ENCODE measurements at regions not wholly inside any gene's neighbourhood (a gene's known extent, or its start where the extent isn't known, plus 50 kb on each side); places are given as distances from the start of the nearest gene placed in this dataset.
"Not testable (repeated sequence)": the region's sequence is repeated elsewhere in the genome, so short reads cannot be mapped to it uniquely, and the experiment has no call there.

DNA sequence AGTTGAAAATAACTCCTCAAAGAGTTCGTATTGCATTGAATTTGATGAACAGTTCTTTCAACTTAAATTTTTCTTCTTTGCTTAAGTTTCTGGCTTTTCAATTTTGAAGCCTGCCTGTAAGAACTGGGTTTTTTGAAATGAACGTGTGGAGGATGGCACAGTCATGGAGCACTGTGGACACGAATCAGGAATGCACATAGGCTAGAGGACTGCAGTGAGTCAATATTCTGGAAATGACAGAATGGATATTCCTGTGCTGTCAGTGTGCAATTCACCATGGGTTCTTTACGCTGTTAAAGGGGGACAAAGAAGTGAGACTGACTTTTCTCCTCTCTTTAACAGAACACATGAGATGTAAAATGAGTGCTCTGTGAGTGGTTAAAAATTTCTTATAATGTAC, 368.0 kb upstream of the AGA start:
- DNase-seq (no peak), ATAC-seq (replicated peaks in 1 of 4) (no peak)
- Mint-ChIP-seq H3K27ac (no peak overlapping the region), H3K9me3 (no peaks in the 10 kb centered on the region), H3K36me3 (no peaks in the 10 kb centered on the region), H3K4me1 (no peaks in the 10 kb centered on the region), H3K4me3 (no peak overlapping the region), H3K27me3 (no peaks in the 10 kb centered on the region)
- no peaks in the 10 kb centered on the region for H3K9me3 ChIP-seq
- ChIA-PET POLR2A (no interaction called here), CTCF (no interaction called here)
- H3K4me1 ChIP-seq (ENCODE audit: control insufficient read depth in 1 of 2, extremely low read depth in 1 of 2, insufficient read depth in 2 of 2, low read length in 2 of 2), result no peaks in the 10 kb centered on the region
- WGBS (ENCODE audit: insufficient coverage), result 50% methylated on average over 2 of the region's 4 CpGs
- H3K27me3 ChIP-seq (replicated peaks in 1 of 2; ENCODE audit: control insufficient read depth in 2 of 2, extremely low read depth in 1 of 2, insufficient read depth in 2 of 2, low read length in 1 of 2), result no peaks in the 10 kb centered on the region
- H3K4me3 ChIP-seq (ENCODE audit: control insufficient read depth in 1 of 2, extremely low read depth in 1 of 2, low read length in 1 of 2), result no peak overlapping the region
- H3K36me3 ChIP-seq (ENCODE audit: control insufficient read depth in 2 of 2, extremely low read depth in 1 of 2, insufficient read depth in 1 of 2, low read length in 1 of 2), result no peaks in the 10 kb centered on the region
- no peak overlapping the region for H3K27ac ChIP-seq (ENCODE audit: low read length)

GRCh38 chr4:177818392-177818791, 376.2 kb upstream of the AGA start:
- H3K27ac Mint-ChIP-seq; H3K4me1 ChIP-seq (ENCODE audit: control insufficient read depth in 1 of 2, extremely low read depth in 1 of 2, insufficient read depth in 2 of 2, low read length in 2 of 2); H3K27ac ChIP-seq (ENCODE audit: low read length); CTCF ChIA-PET; H3K4me3 ChIP-seq (ENCODE audit: control insufficient read depth in 1 of 2, extremely low read depth in 1 of 2, low read length in 1 of 2); H3K4me1 Mint-ChIP-seq; H3K36me3 ChIP-seq (ENCODE audit: control insufficient read depth in 2 of 2, extremely low read depth in 1 of 2, insufficient read depth in 1 of 2, low read length in 1 of 2); H3K36me3 Mint-ChIP-seq; H3K9me3 ChIP-seq; H3K4me3 Mint-ChIP-seq; DNase-seq; ATAC-seq (replicated peaks in 1 of 4); POLR2A ChIA-PET; H3K27me3 ChIP-seq (replicated peaks in 1 of 2; ENCODE audit: control insufficient read depth in 2 of 2, extremely low read depth in 1 of 2, insufficient read depth in 2 of 2, low read length in 1 of 2); H3K9me3 Mint-ChIP-seq; H3K27me3 Mint-ChIP-seq: not testable (repeated sequence)
- WGBS (ENCODE audit: insufficient coverage), result 100% methylated on average over 1 of the region's 4 CpGs

DNA sequence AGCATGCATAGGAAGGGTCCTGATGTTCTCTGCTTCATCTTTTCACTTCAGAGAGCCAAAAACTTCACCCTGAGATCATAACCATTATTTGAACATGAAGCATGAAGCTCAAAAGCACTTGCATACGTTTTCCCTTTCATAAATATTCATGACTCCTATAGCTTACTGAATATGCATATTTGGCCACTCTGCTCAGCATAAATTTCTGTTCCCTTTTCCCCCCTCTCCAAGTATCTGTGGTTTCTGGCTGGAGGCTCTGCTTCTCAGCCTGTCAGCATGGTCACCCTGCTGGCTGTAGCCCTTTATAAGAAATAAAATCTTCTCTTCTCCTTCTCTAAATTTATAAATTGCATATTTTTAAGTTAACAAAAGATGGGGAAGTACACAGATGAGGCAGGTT, 384.7 kb upstream of the AGA start:
- peaks cover 4 to 19% (median 5%) of the 10 kb centered on the region in 3 donors for H3K9me3 Mint-ChIP-seq
- WGBS (ENCODE audit: insufficient coverage), result 17% methylated on average over 1 of the region's 1 CpG
- no peak for DNase-seq
- H3K36me3 Mint-ChIP-seq, result no peaks in the 10 kb centered on the region
- no peak overlapping the region for H3K4me3 ChIP-seq (ENCODE audit: control insufficient read depth in 1 of 2, extremely low read depth in 1 of 2, low read length in 1 of 2)
- no peaks in the 10 kb centered on the region for H3K9me3 ChIP-seq
- ATAC-seq (replicated peaks in 1 of 4), result no peak
- H3K36me3 ChIP-seq (ENCODE audit: control insufficient read depth in 2 of 2, extremely low read depth in 1 of 2, insufficient read depth in 1 of 2, low read length in 1 of 2), result no peaks in the 10 kb centered on the region
- H3K27ac ChIP-seq (ENCODE audit: low read length), result no peak overlapping the region
- ChIA-PET POLR2A (interaction anchor here in 1 of 2 donors (0.6 kb wide), 1 partner anchor 863 kb away, joined by 3 read pairs; no protein-coding TSS in a partner anchor), CTCF (no interaction called here)
- no peak overlapping the region for H3K27ac Mint-ChIP-seq
- no peak overlapping the region for H3K4me3 Mint-ChIP-seq
- no peaks in the 10 kb centered on the region for H3K4me1 Mint-ChIP-seq
- H3K4me1 ChIP-seq (ENCODE audit: control insufficient read depth in 1 of 2, extremely low read depth in 1 of 2, insufficient read depth in 2 of 2, low read length in 2 of 2), result no peaks in the 10 kb centered on the region
- H3K27me3 Mint-ChIP-seq, result no peaks in the 10 kb centered on the region
- H3K27me3 ChIP-seq (replicated peaks in 1 of 2; ENCODE audit: control insufficient read depth in 2 of 2, extremely low read depth in 1 of 2, insufficient read depth in 2 of 2, low read length in 1 of 2), result no peaks in the 10 kb centered on the region

DNA sequence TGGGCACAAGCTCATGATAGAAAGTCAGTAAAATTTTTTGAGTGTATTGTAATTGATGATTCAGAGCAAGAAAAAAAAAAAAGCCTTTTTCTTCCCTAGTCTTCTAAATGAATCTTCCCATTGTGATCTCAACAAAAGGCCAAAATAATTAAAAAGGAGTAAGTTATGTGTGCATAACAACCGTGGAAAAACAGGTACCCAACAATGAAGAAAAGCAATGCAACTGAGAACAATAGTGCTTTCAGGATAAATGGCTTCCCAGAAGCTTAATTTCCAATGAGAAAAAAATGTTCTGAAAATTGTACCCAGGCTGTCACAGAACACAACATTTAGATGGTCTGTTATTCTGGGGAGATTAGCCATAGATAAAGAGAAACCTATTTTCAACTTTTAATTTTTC, 399.0 kb upstream of the AGA start:
- no peak overlapping the region for H3K4me3 ChIP-seq (ENCODE audit: control insufficient read depth in 1 of 2, extremely low read depth in 1 of 2, low read length in 1 of 2)
- Mint-ChIP-seq H3K4me3 (no peak overlapping the region), H3K27me3 (no peaks in the 10 kb centered on the region), H3K36me3 (no peaks in the 10 kb centered on the region), H3K4me1 (no peaks in the 10 kb centered on the region), H3K27ac (no peak overlapping the region), H3K9me3 (peaks cover 3% of the 10 kb centered on the region in 3 donors)
- H3K27ac ChIP-seq (ENCODE audit: low read length), result no peak overlapping the region
- no peaks in the 10 kb centered on the region for H3K36me3 ChIP-seq (ENCODE audit: control insufficient read depth in 2 of 2, extremely low read depth in 1 of 2, insufficient read depth in 1 of 2, low read length in 1 of 2)
- WGBS (ENCODE audit: insufficient coverage), result no CpG with 5 or more reads among the region's 1 CpG
- no peaks in the 10 kb centered on the region for H3K27me3 ChIP-seq (replicated peaks in 1 of 2; ENCODE audit: control insufficient read depth in 2 of 2, extremely low read depth in 1 of 2, insufficient read depth in 2 of 2, low read length in 1 of 2)
- POLR2A ChIA-PET, result interaction anchor here in 1 of 2 donors (0.6 kb wide), 1 partner anchor 19 kb away, joined by 3 read pairs; no protein-coding TSS in a partner anchor
- no peak for DNase-seq
- ATAC-seq (replicated peaks in 1 of 4), result no peak
- no peaks in the 10 kb centered on the region for H3K4me1 ChIP-seq (ENCODE audit: control insufficient read depth in 1 of 2, extremely low read depth in 1 of 2, insufficient read depth in 2 of 2, low read length in 2 of 2)
- H3K9me3 ChIP-seq, result no peaks in the 10 kb centered on the region
- CTCF ChIA-PET, result no interaction called here

DNA sequence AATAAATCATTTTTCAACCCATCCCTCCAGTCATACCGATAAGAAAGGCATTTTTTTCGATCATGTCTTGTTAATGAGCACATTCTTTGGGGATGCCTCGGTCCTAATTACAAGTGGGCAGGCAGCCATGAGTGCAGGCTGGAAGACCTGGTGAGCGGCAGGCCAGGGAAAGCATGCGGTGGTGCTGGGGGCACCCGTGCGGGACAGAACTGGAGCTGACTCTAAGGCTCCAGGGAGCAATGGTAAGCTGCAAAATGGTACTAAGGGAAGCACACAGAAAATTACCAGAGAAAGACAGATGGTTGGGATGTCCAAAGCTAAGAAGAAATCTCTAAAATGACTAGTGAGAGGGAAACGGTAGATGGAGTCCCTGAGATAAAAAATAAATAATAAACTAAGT, 411.0 kb upstream of the AGA start:
- H3K36me3 ChIP-seq (ENCODE audit: control insufficient read depth in 2 of 2, extremely low read depth in 1 of 2, insufficient read depth in 1 of 2, low read length in 1 of 2), result no peaks in the 10 kb centered on the region
- Mint-ChIP-seq H3K4me1 (no peaks in the 10 kb centered on the region), H3K9me3 (peaks cover 0 to 6% (median 4%) of the 10 kb centered on the region in 3 donors), H3K4me3 (no peak overlapping the region), H3K27me3 (no peaks in the 10 kb centered on the region), H3K36me3 (no peaks in the 10 kb centered on the region), H3K27ac (no peak overlapping the region)
- ATAC-seq (replicated peaks in 1 of 4), result no peak
- WGBS (ENCODE audit: insufficient coverage), result 81% methylated on average over 6 of the region's 8 CpGs
- no peak overlapping the region for H3K4me3 ChIP-seq (ENCODE audit: control insufficient read depth in 1 of 2, extremely low read depth in 1 of 2, low read length in 1 of 2)
- no peaks in the 10 kb centered on the region for H3K27me3 ChIP-seq (replicated peaks in 1 of 2; ENCODE audit: control insufficient read depth in 2 of 2, extremely low read depth in 1 of 2, insufficient read depth in 2 of 2, low read length in 1 of 2)
- no peak for DNase-seq
- no peaks in the 10 kb centered on the region for H3K9me3 ChIP-seq
- H3K27ac ChIP-seq (ENCODE audit: low read length), result no peak overlapping the region
- CTCF ChIA-PET, result no interaction called here
- POLR2A ChIA-PET, result interaction anchor here in 1 of 2 donors (0.6 kb wide), 1 partner anchor 527 kb away, joined by 3 read pairs; no protein-coding TSS in a partner anchor
- H3K4me1 ChIP-seq (ENCODE audit: control insufficient read depth in 1 of 2, extremely low read depth in 1 of 2, insufficient read depth in 2 of 2, low read length in 2 of 2), result no peaks in the 10 kb centered on the region

- ATAC-seq (replicated peaks in 1 of 4) (no peak), DNase-seq (no peak)
- H3K36me3 ChIP-seq (ENCODE audit: control insufficient read depth in 2 of 2, extremely low read depth in 1 of 2, insufficient read depth in 1 of 2, low read length in 1 of 2), result no peaks in the 10 kb centered on the region
- no peak overlapping the region for H3K27ac ChIP-seq (ENCODE audit: low read length)
- Mint-ChIP-seq H3K27me3 (no peaks in the 10 kb centered on the region), H3K4me3 (no peak overlapping the region), H3K27ac (no peak overlapping the region), H3K9me3 (peaks cover 0 to 4% (median 0%) of the 10 kb centered on the region in 3 donors), H3K4me1 (no peaks in the 10 kb centered on the region), H3K36me3 (no peaks in the 10 kb centered on the region)
- POLR2A ChIA-PET, result no interaction called here
- H3K4me1 ChIP-seq (ENCODE audit: control insufficient read depth in 1 of 2, extremely low read depth in 1 of 2, insufficient read depth in 2 of 2, low read length in 2 of 2), result no peaks in the 10 kb centered on the region
- no peaks in the 10 kb centered on the region for H3K9me3 ChIP-seq
- H3K4me3 ChIP-seq (ENCODE audit: control insufficient read depth in 1 of 2, extremely low read depth in 1 of 2, low read length in 1 of 2), result no peak overlapping the region
- CTCF ChIA-PET, result no interaction called here
- H3K27me3 ChIP-seq (replicated peaks in 1 of 2; ENCODE audit: control insufficient read depth in 2 of 2, extremely low read depth in 1 of 2, insufficient read depth in 2 of 2, low read length in 1 of 2), result no peaks in the 10 kb centered on the region
- 17% methylated on average over 1 of the region's 5 CpGs for WGBS (ENCODE audit: insufficient coverage)
Measured at GRCh38 chr4:177855507-177856197, 413.4 kb upstream of the AGA start.

- no peaks in the 10 kb centered on the region for H3K4me1 ChIP-seq (ENCODE audit: control insufficient read depth in 1 of 2, extremely low read depth in 1 of 2, insufficient read depth in 2 of 2, low read length in 2 of 2)
- Mint-ChIP-seq H3K27me3 (no peaks in the 10 kb centered on the region), H3K36me3 (no peaks in the 10 kb centered on the region), H3K27ac (no peak overlapping the region), H3K9me3 (peaks cover 0 to under 1% (median 0%) of the 10 kb centered on the region in 3 donors), H3K4me1 (no peaks in the 10 kb centered on the region), H3K4me3 (no peak overlapping the region)
- CTCF ChIA-PET, result no interaction called here
- H3K27ac ChIP-seq (ENCODE audit: low read length), result no peak overlapping the region
- no peaks in the 10 kb centered on the region for H3K36me3 ChIP-seq (ENCODE audit: control insufficient read depth in 2 of 2, extremely low read depth in 1 of 2, insufficient read depth in 1 of 2, low read length in 1 of 2)
- no peaks in the 10 kb centered on the region for H3K9me3 ChIP-seq
- DNase-seq (no peak), ATAC-seq (replicated peaks in 1 of 4) (no peak)
- H3K27me3 ChIP-seq (replicated peaks in 1 of 2; ENCODE audit: control insufficient read depth in 2 of 2, extremely low read depth in 1 of 2, insufficient read depth in 2 of 2, low read length in 1 of 2), result no peaks in the 10 kb centered on the region
- H3K4me3 ChIP-seq (ENCODE audit: control insufficient read depth in 1 of 2, extremely low read depth in 1 of 2, low read length in 1 of 2), result no peak overlapping the region
- POLR2A ChIA-PET, result interaction anchor here in 1 of 2 donors (0.5 kb wide), 1 partner anchor 19 kb away, joined by 3 read pairs; no protein-coding TSS in a partner anchor
Measured at GRCh38 chr4:177860171-177860570, 417.9 kb upstream of the AGA start.
